ENCODE measurements at regions not wholly inside any gene's neighbourhood (a gene's known extent, or its start where the extent isn't known, plus 50 kb on each side); places are given as distances from the start of the nearest gene placed in this dataset.

GRCh38 chr2:54397426-54397825, 58.7 kb upstream of the SPTBN1 start:
- TF ChIP-seq POLR2AphosphoS5 (IDR thresholded peaks at IDR 0.05) (no peak), POLR2A (IDR thresholded peaks at IDR 0.05) (no peak)
- TF ChIP-seq, protein P1, sequence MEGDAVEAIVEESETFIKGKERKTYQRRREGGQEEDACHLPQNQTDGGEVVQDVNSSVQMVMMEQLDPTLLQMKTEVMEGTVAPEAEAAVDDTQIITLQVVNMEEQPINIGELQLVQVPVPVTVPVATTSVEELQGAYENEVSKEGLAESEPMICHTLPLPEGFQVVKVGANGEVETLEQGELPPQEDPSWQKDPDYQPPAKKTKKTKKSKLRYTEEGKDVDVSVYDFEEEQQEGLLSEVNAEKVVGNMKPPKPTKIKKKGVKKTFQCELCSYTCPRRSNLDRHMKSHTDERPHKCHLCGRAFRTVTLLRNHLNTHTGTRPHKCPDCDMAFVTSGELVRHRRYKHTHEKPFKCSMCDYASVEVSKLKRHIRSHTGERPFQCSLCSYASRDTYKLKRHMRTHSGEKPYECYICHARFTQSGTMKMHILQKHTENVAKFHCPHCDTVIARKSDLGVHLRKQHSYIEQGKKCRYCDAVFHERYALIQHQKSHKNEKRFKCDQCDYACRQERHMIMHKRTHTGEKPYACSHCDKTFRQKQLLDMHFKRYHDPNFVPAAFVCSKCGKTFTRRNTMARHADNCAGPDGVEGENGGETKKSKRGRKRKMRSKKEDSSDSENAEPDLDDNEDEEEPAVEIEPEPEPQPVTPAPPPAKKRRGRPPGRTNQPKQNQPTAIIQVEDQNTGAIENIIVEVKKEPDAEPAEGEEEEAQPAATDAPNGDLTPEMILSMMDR (IDR thresholded peaks at IDR 0.05), result no peak

Measured in sigmoid colon (tissue), 4 donors.